Stimulated activated CD4-positive, alpha-beta T cell treated with anti-CD3 and anti-CD28 coated beads, TNF-alpha, amount 100 ng/mL, for 48 hours (primary cell): ENCODE measurements at regions not wholly inside any gene's neighbourhood (a gene's known extent, or its start where the extent isn't known, plus 50 kb on each side); places are given as distances from the start of the nearest gene placed in this dataset.
A peak's percentile ranks its signal among the peaks of the same experiment; 100 is the strongest.

Source experiments
- DNase-seq, 3 donors: peaks; one replicate each; pipeline ENCODE4 v3.0.0-alpha.2; 2020; ENCODE audit warnings: low read depth in 3 of 3

DNA sequence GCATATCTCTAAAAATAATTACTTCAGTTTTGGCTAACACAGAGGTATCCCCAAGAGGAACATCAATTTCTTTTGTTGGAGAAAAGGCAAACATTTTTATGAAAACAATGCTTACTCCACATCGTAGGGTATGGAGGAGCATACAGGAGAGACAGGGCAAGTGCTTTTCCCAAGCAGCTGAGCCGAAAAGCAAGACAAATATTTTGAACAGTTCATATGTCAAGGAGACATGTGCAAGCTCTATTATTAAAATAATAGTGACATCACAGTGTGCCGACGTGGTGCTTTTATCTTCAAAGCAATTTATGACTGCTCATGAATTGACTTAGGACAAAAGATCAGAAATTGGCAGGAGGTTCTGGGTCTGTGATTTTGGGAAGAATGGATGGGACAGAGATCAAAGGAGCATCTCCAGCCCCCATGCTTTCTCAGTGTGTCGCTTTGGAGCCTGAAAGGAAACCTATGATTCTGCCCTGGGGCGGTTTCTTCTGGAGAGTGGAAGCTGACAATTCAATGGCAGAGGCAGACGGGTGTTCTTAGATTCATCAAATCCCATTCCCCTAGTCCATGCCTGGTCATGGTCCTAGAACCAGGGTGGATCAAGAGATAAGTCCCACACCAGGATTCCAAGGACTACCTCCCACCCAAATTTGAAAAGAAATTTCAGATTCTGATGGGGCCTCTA lies 97.1 kb downstream of the JCAD start:
- no peak for DNase-seq

DNA sequence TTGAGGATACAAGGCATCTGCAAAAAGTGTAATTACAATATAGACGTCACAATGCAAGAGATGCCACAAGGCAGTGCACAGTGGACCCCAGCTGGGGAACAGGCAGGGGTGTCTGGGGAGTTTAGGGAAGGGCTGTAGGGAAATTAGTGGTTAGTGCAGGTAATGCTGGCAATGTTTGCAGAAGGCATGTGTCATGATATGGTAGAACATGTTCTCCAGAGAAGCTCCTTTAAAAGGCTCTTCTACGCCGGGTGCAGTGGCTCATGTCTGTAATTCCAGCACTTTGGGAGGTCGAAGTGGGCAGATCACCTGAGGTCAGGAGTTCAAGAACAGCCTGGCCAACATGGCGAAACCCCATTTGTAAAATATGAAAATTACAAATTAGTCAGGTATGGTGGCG lies 98.0 kb downstream of the JCAD start:
- no peak for DNase-seq

DNA sequence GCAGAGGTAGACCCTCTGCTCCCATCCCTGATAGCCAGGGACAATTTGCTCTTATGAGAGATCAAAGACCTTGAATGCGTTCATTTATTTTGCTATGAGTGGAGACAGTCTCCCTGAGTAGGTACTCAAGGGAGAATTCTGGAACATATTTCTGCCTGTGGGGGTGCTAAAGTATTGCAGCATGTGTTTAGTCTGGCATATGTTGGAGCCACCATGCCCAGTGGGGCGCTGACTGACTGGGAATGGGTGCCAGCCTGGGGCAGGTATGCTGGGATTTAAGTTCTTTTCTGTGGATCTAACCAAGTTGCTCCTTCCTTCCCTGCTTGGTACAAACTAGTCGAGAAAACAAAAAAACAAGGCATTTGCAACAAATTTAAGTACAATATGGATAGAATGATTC lies 99.1 kb downstream of the JCAD start:
- no peak for DNase-seq

DNA sequence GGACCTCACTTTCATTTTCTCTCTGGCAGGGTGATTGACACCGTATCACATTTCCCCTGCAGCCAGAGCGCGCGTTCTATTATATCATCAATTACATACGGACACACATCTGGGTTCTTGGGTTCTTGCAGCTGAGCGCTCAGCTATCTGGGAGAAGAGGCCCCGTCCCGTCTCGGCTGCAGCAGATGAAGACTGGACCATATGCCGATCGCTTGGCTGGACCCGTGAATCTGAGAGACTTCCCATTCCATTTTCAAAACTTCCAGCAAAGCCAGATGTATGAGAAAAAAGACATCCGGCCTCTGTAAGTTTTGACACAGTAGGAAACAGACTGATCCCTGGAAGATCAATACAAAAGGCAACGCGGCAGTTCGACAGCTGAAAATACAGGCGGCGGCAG lies 99.8 kb downstream of the JCAD start:
- DNase-seq: no peak

DNA sequence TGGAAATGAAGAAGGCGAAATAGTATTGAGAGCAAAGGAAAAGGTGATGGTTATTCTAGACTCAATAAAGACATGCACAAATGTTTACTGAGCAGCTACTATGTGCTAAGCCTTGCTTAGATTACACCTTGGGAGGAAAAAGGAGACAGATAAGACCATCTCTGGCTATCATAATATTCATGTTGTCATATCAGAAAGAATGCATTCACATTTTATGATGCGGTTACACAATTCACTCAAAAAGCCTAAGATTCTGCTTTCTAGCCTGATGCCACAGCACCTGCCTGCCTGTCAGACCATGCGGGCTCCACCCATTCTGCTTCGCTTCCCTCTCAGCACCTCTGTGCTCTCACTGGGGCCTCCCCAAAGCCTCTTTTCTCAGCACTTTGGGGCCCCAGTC lies 100.9 kb downstream of the JCAD start:
- no peak for DNase-seq

DNA sequence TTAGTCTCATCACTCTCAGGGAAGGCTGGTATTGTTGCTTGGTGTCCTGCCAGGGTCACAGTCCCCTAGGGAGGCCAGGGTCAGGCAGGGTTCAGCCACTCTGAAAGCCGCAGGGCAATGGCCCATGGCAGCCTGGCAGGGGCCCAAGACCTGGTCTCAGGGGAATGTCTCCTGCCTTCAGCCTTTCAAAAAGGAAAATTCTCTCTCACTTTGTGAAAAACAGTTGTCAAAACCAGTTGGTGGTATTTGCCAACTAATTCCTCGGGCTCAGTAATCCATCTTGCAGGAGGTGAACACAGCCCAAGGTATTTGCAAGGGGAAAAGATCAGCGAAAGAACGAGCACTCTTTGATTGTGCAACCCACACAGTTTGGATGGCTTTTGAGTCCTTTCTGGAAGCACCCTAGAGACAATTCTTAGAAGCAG lies 101.5 kb downstream of the JCAD start:
- DNase-seq: no peak

DNA sequence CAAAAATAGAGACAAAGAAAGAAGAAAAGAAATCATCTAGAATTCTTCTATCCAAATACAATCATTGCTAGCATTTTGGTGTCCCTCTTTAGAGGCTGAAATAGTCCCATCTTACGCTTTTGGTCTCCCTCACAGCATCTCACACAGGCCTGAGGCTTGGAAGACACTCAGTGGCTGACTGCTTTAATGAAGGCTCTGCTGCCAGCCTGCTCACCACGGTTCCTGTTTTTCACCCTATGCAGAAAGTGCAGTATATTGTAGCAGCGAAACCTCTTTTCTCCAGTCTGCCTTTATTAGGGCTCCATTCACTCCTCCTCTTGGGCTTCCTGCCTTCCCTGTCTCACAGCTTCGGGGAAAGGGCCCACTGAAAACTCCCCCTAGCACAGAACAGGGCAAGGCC lies 102.2 kb downstream of the JCAD start:
- no peak for DNase-seq

DNA sequence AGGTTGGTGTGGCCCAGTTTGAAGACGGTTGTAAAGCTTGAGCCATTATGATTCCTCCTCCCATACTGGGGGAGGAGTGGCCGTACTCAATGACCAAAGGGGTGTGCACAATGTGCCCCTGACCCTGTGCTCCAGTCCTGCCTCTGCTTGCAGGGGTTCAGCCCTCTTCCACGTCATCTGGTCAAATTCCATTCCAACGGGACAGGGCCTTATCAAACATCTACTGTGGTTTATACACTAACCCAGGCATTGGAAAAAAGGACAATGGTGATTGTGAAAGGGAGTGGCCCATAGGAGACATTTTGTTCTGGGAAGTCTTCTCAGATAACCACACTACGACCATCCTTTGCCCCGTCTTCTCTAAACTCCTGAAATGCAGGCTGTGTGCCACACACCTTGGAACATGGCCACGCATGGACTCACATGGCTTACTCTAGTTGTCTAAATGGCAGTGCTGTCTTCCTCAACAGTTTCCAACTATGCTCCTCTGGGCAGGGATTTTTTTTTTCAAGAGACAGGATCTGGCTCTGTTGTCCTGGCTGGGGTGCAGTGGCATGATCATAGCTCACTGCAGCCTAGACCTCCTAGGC lies 103.0 kb downstream of the JCAD start:
- no peak for DNase-seq

DNA sequence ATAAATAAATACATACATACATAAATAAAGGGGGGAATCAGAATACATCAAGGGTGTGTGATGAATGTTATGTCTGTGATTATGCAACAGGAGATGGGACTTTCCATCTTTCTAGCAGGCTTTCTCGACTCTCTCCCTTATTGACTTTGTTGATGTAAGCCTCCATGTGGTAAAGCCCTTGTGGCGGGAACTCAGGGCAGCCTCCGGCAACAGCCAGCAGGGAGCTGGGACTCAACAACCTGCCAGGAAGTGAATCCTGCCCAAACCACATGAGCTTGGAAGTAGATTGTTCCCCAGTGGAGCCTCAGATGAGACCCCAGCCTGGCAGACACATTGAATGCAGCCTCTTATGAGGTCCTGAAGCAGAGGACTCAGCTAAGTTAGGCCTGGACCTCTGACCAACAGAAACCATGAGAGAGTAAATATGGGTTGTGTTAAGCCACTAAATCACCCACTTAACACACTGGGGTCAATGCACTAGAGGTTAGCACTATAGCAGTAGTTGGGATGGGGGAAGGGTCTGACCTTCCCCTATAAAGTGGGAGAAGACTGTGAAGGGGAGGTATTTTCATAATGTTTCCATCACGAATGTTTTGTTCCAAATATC lies 104.0 kb downstream of the JCAD start:
- DNase-seq: no peak

DNA sequence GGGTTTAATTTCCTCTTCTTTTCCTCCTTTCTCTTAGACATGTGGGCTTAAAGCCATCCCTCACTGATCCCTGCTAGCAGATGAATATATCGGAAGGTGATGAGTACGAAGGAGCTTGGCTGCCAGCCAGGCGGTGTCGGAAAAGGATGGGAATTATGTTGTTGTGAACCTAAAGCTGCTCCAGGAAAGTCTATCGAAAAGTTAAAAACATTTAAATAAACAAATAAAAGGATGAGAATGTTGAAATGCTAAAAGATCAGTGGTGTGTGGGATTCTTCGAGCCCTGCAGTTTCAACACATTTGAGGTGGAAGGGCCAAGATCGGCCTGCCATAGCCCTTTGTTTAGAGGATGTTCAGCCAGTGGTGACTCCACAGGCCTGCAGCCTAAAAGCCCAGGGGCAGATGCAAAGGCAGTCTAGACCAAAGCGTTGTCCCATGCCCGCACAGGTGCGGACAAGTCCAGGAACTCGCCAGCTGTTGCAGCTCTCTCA lies 107.9 kb downstream of the JCAD start:
- DNase-seq: no peak

DNA sequence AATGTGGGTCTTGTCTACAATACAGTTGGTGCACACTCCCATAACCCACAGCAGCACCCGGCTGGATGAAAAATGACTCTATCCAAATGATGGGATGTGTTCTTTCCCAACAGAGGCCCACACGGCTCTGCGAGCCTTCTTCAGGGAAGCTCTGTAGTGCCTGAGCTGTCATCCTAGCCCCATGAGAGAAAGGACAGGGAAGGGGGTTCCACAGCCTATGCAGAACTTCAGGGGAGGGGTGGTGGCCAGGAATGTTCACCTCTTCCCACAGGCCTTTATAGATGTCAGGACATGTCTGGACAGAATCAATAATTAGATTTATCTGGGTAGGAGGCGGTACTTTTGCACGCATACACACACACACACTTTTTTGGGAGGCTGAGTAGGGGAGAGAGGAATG lies 109.0 kb downstream of the JCAD start:
- no peak for DNase-seq

DNA sequence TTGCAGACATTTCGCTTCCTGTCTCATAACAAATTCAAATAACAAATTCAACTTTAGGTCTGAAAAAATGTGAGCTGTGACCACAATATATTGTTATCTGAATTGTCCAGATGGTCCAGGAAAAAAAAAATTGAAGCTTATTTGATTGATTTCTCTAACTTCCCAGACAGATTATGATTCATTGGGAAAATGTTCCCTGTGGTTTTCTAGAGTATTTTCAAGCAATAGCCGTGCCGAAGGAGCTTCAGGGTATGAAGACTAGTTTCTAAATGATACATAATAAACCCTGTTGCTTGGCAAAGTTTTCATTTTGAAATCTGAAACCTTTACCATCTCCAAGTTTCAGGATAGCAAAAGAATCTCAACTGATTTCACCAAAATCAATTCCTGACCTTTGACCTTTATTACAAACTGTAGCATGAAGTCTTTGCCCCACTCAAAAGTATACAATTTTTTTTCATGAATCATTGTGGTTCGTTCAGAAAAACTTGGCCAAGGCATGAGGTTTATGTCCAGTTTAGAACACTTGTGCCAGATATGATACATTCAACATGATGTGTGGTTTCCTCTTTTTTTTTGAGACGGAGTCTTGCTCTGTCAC lies 109.9 kb downstream of the JCAD start:
- DNase-seq: no peak

DNA sequence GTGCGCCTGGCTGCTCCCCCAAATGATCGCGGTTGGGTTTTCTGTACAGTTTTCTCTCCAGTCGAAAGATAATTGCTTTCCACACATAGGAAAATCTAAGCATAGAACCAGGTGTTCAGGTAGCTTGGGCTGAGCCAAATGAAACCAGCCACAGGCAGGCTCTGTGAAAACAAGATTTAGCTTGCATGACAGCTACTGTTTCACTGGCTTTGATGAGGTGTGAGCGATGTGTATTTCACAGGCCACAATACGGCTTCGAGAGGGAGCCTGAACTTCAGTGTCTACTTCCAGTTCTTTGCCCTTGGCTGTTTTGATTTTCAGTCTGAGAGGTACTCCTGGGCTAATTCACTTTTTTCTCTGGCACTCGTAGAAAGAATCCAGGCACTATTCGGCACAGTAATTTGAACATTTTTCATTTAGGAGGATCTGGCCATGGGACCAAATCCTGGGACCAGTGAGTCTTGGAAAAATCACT lies 110.5 kb downstream of the JCAD start:
- DNase-seq: peak in 1 of 3 donors; percentile 8

DNA sequence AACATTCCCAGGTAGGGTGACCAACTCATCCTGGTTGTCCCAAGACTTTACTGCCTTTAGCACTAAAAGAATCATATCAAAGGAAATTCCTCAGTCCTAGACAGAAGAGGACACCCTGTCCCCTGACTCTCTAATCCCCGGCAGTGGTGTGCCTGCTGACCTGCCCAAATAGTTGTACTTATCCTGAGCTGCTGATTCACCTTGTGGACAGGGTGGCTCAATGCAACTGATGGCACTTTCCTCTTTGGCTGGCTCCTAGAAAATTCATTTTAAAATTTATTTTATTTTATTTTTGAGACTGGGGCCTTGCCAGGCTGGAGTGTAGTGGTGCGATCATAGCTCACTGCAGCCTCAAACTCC lies 111.7 kb downstream of the JCAD start:
- no peak for DNase-seq

DNA sequence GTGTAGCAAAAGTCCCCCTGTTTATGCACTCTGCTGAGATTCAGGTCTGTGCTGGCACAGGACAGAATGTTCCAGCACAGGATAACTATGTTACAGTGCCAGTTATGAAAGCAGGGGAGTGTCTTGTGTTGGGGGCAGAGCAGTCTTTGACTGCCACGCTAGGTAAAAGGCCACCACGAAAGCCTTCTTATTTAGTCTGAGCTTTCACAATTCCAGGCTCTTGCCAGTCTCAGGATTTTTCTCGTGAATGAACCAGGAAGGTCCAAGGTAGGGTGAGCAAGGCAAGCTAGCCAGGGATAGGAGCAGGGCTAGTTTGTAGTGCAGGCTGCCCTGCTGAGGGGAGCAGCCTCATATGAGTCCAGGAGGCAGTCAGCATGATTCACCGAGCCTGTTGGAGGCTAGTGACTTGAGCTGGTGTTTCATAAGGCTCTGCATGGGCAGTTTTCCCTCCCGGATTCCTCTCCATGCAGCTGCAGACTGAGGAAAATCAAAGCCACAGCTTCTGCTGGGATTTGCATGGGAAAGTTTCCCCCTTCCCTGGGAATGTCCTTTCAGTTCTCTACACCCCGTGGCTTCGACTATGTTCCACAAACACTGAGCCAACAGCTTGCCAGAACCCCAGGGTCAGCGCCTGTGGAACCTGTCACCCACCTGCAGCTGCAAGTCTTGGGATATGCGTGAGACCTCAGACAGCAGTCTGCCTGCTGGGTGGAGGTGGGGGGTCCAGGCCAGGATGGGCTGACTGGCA lies 112.3 kb downstream of the JCAD start:
- no peak for DNase-seq

DNA sequence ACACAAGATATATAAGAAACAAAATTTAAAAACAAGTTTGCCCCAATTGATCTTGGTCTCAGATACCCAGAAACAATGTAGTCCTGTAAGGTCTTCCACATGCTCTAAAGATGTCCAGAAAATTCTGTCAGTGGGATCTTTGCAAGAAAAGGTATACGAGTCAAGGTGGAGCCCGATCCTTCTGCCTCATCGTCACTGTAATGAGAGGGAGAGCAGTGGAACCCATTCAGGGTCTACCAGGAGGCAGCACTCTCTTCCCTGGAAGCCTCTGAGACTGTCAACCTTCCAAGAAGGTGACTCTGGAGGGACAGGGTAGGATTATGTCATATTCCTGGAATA lies 112.8 kb downstream of the JCAD start:
- no peak for DNase-seq

DNA sequence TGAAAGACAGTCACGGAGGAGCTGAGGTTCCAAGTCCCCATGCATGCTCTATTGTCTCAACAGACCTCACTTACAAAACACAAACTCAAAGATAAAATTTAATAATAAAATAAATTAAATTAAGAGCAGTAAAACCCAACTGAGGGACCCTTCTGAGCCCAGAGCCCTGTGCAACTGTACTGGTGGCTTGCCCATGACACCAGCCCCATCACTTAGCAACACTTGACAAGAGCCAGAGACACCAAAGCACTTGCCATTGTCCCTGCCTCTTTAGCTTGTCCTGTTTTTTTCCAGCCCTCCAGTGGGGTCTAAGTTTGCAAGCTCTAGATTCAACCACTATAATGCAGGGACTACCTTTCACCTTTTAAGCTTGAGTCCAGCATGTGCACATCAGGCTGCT lies 117.9 kb downstream of the JCAD start:
- DNase-seq: no peak

DNA sequence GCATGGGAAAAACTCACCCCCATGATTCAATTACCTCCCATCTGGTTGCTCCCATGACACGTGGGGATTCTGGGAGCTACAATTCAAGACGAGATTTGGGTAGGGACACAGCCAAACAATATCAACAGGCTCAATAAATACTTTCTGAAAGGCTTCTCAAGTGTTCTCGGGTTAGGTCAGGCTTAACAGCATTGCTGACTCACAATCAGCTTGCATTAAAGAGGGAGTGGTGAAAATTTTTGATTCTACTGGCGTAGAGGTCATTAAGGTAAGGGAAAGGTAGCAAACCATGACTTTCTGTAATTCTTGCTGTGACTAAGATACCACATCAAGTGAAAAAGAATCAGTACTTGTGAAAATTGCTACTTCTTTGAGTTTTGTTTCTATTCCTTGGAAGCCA lies 126.4 kb downstream of the JCAD start:
- no peak for DNase-seq

DNA sequence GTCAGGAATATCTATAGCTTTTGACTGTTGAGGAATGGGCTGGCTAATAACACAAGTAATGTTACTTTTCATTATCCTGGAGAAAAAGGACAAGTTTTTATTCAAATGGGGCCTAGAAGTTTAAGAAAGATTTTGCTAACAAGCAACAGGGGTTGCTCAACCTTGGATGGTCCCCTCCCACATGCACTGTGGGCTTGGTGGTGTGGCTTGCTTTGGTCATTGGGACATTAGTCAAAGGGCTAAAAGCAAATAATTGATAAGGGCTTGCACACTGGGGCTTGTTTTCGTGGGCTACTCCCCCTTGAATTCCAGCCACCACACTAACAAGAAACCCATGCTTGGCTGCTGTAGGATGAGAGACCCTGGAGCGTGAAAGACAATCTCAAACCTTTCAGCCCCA lies 127.6 kb downstream of the JCAD start:
- no peak for DNase-seq

DNA sequence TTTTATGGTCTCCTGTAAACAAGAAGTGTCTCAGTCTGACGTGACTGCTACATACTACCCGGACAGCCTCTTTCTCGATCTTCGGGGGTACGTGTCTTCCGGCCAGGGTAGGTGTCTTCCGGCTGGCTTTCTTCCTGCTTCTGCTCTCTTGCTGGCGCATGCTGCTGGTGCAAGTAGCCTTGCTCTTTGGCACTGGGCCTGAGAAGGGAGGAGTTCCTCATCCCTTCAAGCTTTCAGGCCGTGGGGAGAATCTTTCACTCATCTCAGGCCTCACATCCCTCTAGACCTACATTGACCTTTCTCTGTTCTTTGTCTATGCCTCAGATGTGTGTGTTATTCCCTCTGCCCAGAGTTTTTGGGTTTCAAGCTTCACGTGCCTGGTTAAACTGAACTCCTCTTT lies 130.4 kb downstream of the JCAD start:
- DNase-seq: no peak

DNA sequence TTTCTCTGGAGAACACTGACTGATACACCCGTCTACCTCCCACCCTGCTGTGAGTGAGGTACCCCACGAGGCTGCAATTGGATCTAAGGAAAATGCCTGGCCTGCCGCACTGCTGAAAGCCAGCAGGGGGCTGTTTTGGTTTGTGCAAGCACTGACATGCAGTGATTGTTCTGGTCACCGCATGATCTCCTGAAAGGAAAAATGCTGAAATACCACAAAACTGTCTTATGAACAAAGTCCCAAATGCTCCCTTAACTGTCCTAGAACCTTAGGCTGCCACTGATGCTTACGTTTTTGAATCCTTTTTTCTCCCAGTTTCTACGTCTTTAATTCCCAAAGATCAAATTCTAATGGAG lies 132.7 kb downstream of the JCAD start:
- DNase-seq: no peak
